ENCODE measurements at regions not wholly inside any gene's neighbourhood (a gene's known extent, or its start where the extent isn't known, plus 50 kb on each side); places are given as distances from the start of the nearest gene placed in this dataset.

GRCh38 chr7:49287653-49288052 is 363.3 kb downstream of the CDC14C start (continued):
- TF ChIP-seq, protein P1, sequence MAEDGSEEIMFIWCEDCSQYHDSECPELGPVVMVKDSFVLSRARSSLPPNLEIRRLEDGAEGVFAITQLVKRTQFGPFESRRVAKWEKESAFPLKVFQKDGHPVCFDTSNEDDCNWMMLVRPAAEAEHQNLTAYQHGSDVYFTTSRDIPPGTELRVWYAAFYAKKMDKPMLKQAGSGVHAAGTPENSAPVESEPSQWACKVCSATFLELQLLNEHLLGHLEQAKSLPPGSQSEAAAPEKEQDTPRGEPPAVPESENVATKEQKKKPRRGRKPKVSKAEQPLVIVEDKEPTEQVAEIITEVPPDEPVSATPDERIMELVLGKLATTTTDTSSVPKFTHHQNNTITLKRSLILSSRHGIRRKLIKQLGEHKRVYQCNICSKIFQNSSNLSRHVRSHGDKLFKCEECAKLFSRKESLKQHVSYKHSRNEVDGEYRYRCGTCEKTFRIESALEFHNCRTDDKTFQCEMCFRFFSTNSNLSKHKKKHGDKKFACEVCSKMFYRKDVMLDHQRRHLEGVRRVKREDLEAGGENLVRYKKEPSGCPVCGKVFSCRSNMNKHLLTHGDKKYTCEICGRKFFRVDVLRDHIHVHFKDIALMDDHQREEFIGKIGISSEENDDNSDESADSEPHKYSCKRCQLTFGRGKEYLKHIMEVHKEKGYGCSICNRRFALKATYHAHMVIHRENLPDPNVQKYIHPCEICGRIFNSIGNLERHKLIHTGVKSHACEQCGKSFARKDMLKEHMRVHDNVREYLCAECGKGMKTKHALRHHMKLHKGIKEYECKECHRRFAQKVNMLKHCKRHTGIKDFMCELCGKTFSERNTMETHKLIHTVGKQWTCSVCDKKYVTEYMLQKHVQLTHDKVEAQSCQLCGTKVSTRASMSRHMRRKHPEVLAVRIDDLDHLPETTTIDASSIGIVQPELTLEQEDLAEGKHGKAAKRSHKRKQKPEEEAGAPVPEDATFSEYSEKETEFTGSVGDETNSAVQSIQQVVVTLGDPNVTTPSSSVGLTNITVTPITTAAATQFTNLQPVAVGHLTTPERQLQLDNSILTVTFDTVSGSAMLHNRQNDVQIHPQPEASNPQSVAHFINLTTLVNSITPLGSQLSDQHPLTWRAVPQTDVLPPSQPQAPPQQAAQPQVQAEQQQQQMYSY (CRISPR knock-in tag; IDR thresholded peaks at IDR 0.05), result no peak
- TF ChIP-seq IRF2 (CRISPR knock-in tag; IDR thresholded peaks at IDR 0.05; ENCODE audit: borderline replicate concordance, low read depth) (no peak), KAT7 (CRISPR knock-in tag; IDR thresholded peaks at IDR 0.05; ENCODE audit: borderline replicate concordance) (no peak), ATF1 (CRISPR knock-in tag; IDR thresholded peaks at IDR 0.05) (no peak), ZNF138 (CRISPR knock-in tag; conservative IDR thresholded peaks at IDR 0.05) (no peak), ETV6 (CRISPR knock-in tag; IDR thresholded peaks at IDR 0.05) (no peak), ATF3 (CRISPR knock-in tag; conservative IDR thresholded peaks at IDR 0.05) (no peak), AFF4 (CRISPR knock-in tag; IDR thresholded peaks at IDR 0.05; ENCODE audit: borderline replicate concordance) (no peak)

- H3K9me3 Mint-ChIP-seq, result peaks cover 23% of the 10 kb centered on the region
- peaks cover 8% of the 10 kb centered on the region; the same call in 1 of the 2 replicates for H3K36me3 Mint-ChIP-seq
- H3K27ac Mint-ChIP-seq, result no peak overlapping the region
- TF ChIP-seq, protein P2, sequence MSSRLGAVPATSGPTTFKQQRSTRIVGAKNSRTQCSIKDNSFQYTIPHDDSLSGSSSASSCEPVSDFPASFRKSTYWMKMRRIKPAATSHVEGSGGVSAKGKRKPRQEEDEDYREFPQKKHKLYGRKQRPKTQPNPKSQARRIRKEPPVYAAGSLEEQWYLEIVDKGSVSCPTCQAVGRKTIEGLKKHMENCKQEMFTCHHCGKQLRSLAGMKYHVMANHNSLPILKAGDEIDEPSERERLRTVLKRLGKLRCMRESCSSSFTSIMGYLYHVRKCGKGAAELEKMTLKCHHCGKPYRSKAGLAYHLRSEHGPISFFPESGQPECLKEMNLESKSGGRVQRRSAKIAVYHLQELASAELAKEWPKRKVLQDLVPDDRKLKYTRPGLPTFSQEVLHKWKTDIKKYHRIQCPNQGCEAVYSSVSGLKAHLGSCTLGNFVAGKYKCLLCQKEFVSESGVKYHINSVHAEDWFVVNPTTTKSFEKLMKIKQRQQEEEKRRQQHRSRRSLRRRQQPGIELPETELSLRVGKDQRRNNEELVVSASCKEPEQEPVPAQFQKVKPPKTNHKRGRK (CRISPR knock-in tag; IDR thresholded peaks at IDR 0.05; ENCODE audit: borderline replicate concordance), result no peak
- TF ChIP-seq, protein P3, sequence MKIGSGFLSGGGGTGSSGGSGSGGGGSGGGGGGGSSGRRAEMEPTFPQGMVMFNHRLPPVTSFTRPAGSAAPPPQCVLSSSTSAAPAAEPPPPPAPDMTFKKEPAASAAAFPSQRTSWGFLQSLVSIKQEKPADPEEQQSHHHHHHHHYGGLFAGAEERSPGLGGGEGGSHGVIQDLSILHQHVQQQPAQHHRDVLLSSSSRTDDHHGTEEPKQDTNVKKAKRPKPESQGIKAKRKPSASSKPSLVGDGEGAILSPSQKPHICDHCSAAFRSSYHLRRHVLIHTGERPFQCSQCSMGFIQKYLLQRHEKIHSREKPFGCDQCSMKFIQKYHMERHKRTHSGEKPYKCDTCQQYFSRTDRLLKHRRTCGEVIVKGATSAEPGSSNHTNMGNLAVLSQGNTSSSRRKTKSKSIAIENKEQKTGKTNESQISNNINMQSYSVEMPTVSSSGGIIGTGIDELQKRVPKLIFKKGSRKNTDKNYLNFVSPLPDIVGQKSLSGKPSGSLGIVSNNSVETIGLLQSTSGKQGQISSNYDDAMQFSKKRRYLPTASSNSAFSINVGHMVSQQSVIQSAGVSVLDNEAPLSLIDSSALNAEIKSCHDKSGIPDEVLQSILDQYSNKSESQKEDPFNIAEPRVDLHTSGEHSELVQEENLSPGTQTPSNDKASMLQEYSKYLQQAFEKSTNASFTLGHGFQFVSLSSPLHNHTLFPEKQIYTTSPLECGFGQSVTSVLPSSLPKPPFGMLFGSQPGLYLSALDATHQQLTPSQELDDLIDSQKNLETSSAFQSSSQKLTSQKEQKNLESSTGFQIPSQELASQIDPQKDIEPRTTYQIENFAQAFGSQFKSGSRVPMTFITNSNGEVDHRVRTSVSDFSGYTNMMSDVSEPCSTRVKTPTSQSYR (CRISPR knock-in tag; IDR thresholded peaks at IDR 0.05), result no peak
- TF ChIP-seq CTCF (IDR thresholded peaks at IDR 0.05), result no peak
- no peak for TF ChIP-seq OVOL2 (CRISPR knock-in tag; IDR thresholded peaks at IDR 0.05; ENCODE audit: borderline replicate concordance)
- TF ChIP-seq, protein P4, sequence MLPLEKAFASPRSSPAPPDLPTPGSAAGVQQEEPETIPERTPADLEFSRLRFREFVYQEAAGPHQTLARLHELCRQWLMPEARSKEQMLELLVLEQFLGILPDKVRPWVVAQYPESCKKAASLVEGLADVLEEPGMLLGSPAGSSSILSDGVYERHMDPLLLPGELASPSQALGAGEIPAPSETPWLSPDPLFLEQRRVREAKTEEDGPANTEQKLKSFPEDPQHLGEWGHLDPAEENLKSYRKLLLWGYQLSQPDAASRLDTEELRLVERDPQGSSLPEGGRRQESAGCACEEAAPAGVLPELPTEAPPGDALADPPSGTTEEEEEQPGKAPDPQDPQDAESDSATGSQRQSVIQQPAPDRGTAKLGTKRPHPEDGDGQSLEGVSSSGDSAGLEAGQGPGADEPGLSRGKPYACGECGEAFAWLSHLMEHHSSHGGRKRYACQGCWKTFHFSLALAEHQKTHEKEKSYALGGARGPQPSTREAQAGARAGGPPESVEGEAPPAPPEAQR (CRISPR knock-in tag; IDR thresholded peaks at IDR 0.05), result no peak
- TF ChIP-seq ZNF121 (CRISPR knock-in tag; IDR thresholded peaks at IDR 0.05), result no peak
- TF ChIP-seq, protein P5, sequence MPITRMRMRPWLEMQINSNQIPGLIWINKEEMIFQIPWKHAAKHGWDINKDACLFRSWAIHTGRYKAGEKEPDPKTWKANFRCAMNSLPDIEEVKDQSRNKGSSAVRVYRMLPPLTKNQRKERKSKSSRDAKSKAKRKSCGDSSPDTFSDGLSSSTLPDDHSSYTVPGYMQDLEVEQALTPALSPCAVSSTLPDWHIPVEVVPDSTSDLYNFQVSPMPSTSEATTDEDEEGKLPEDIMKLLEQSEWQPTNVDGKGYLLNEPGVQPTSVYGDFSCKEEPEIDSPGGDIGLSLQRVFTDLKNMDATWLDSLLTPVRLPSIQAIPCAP (CRISPR knock-in tag; IDR thresholded peaks at IDR 0.05), result no peak
- DNase-seq (ENCODE audit: low spot score) (no peak), ATAC-seq (no peak)
- no peak overlapping the region for H3K4me3 Mint-ChIP-seq
- H3K27me3 Mint-ChIP-seq (ENCODE audit: low read depth), result no peaks in the 10 kb centered on the region
- ChIA-PET CTCF (no interaction called here), POLR2A (no interaction called here)
- H3K4me1 Mint-ChIP-seq, result peaks cover 9% of the 10 kb centered on the region
Observed at GRCh38 chr7:49294611-49295010, 370.3 kb downstream of the CDC14C start.
